ENCODE measurements at regions not wholly inside any gene's neighbourhood (a gene's known extent, or its start where the extent isn't known, plus 50 kb on each side); places are given as distances from the start of the nearest gene placed in this dataset.
"Not testable (repeated sequence)": the region's sequence is repeated elsewhere in the genome, so short reads cannot be mapped to it uniquely, and the experiment has no call there.

GRCh38 chr7:91440198-91440597 lies 176.0 kb downstream of the FZD1 start:
- H3K36me3 ChIP-seq (ENCODE audit: control insufficient read depth, insufficient read depth, low read length); DNase-seq (ENCODE audit: extremely low read depth in 1 of 4, low spot score in 3 of 4); FAIRE-seq; H3K4me1 ChIP-seq (replicated peaks in 1 of 2; ENCODE audit: control insufficient read depth in 2 of 2, insufficient read depth in 2 of 2, low read length in 2 of 2); in situ Hi-C loops (cut with MboI); H3K9me1 ChIP-seq (ENCODE audit: control insufficient read depth, insufficient read depth, low read length); H3K27me3 ChIP-seq (ENCODE audit: control insufficient read depth in 2 of 2, insufficient read depth in 2 of 2, low read length in 2 of 2); H3K27ac ChIP-seq (ENCODE audit: extremely low read depth, low read depth, low read length); CTCF ChIA-PET (ENCODE audit: low intra/inter-chr PET ratio); H3K9me3 ChIP-seq (replicated peaks; ENCODE audit: control insufficient read depth, insufficient read depth, low read depth, low read length); intact Hi-C loops (cut with micrococcal nuclease); H3K4me2 ChIP-seq (ENCODE audit: insufficient read depth, low read length); POLR2A ChIA-PET; ATAC-seq; H4K20me1 ChIP-seq (replicated peaks; ENCODE audit: control insufficient read depth, insufficient read depth, low read length); BruUV-seq (replicated peaks); H3K9ac ChIP-seq (ENCODE audit: insufficient read depth in 1 of 2, low read depth in 2 of 2, low read length in 2 of 2); H3K79me2 ChIP-seq (ENCODE audit: control insufficient read depth, insufficient read depth, low read length); H3K4me3 ChIP-seq; H2AFZ ChIP-seq (ENCODE audit: low read depth, low read length): not testable (repeated sequence)
- WGBS (ENCODE audit: insufficient coverage, low coverage, missing lambda C conversion rate): 0% methylated on average over 1 of the region's 1 CpG
- peak; percentile 94 for TF ChIP-seq ZNF707 (CRISPR knock-in tag; conservative IDR thresholded peaks at IDR 0.05)

GRCh38 chr7:91443862-91444261 lies 179.6 kb downstream of the FZD1 start:
- Histone ChIP-seq H2AFZ (ENCODE audit: low read depth, low read length) (no peak overlapping the region), H3K9ac (ENCODE audit: insufficient read depth in 1 of 2, low read depth in 2 of 2, low read length in 2 of 2) (no peak overlapping the region), H3K27me3 (ENCODE audit: control insufficient read depth in 2 of 2, insufficient read depth in 2 of 2, low read length in 2 of 2) (no peaks in the 10 kb centered on the region), H4K20me1 (replicated peaks; ENCODE audit: control insufficient read depth, insufficient read depth, low read length) (no peaks in the 10 kb centered on the region), H3K4me3 (no peak overlapping the region), H3K27ac (ENCODE audit: extremely low read depth, low read depth, low read length) (no peak overlapping the region), H3K79me2 (ENCODE audit: control insufficient read depth, insufficient read depth, low read length) (no peaks in the 10 kb centered on the region), H3K9me3 (replicated peaks; ENCODE audit: control insufficient read depth, insufficient read depth, low read depth, low read length) (no peaks in the 10 kb centered on the region), H3K9me1 (ENCODE audit: control insufficient read depth, insufficient read depth, low read length) (no peaks in the 10 kb centered on the region), H3K36me3 (ENCODE audit: control insufficient read depth, insufficient read depth, low read length) (no peaks in the 10 kb centered on the region), H3K4me1 (replicated peaks in 1 of 2; ENCODE audit: control insufficient read depth in 2 of 2, insufficient read depth in 2 of 2, low read length in 2 of 2) (no peaks in the 10 kb centered on the region), H3K4me2 (ENCODE audit: insufficient read depth, low read length) (no peak overlapping the region)
- in situ Hi-C loops (cut with MboI) (no loop called here), intact Hi-C loops (cut with micrococcal nuclease) (no loop called here)
- no TSS peak for BruUV-seq (replicated peaks)
- POLR2A ChIA-PET: no interaction called here
- no peak for FAIRE-seq
- no peak for ATAC-seq
- no peak for DNase-seq (ENCODE audit: extremely low read depth in 1 of 4, low spot score in 3 of 4)
- TF ChIP-seq KDM4B (IDR thresholded peaks at IDR 0.05; ENCODE audit: borderline replicate concordance in 2 of 2, low read depth in 1 of 2): no peak
- no peak for TF ChIP-seq ZNF561 (CRISPR knock-in tag; conservative IDR thresholded peaks at IDR 0.05)
- no peak for TF ChIP-seq SRF (CRISPR knock-in tag; IDR thresholded peaks at IDR 0.05)
- CTCF ChIA-PET (ENCODE audit: low intra/inter-chr PET ratio): no interaction called here
- WGBS (ENCODE audit: insufficient coverage, low coverage, missing lambda C conversion rate): 0% methylated on average over 1 of the region's 1 CpG
